Activated T-cell treated with anti-CD3 and anti-CD28 coated beads, Interleukin-2, amount 50 U/mL, for 72 hours (primary cell): ENCODE measurements at regions not wholly inside any gene's neighbourhood (a gene's known extent, or its start where the extent isn't known, plus 50 kb on each side); places are given as distances from the start of the nearest gene placed in this dataset.
"Not testable (repeated sequence)": the region's sequence is repeated elsewhere in the genome, so short reads cannot be mapped to it uniquely, and the experiment has no call there.

Experiments
- ATAC-seq, 2 donors: fragments of 150-1000 bp; cut with Tn5 transposase; replicated peaks in 1 of 2; 2 replicates each; pipeline ENCODE4 v1.10.0; 2021; ENCODE audit warnings: moderate library complexity in 2 of 2, mild to moderate bottlenecking in 1 of 2
- DNase-seq, 2 donors: peaks; one replicate each; pipeline ENCODE4 v3.0.0; 2021 to 2022; ENCODE audit warnings: mixed read lengths in 1 of 2
- H3K27ac Mint-ChIP-seq: one replicate; pipeline ENCODE4 v1.8.0; 2022; ENCODE audit warnings: mild to moderate bottlenecking, moderate library complexity, mixed read lengths
- H3K27me3 Mint-ChIP-seq: one replicate; pipeline ENCODE4 v1.8.0; 2022; ENCODE audit warnings: low read depth, mixed read lengths
- H3K36me3 Mint-ChIP-seq, 2 donors: one replicate each; pipeline ENCODE4 v1.8.0; 2022; ENCODE audit warnings: mixed read lengths in 2 of 2, mild to moderate bottlenecking in 1 of 2; ENCODE audit not compliant: insufficient read depth in 2 of 2
- H3K4me1 Mint-ChIP-seq: one replicate; pipeline ENCODE4 v1.8.0; 2022; ENCODE audit warnings: low read depth, mixed read lengths
- H3K4me3 Mint-ChIP-seq, 2 donors: one replicate each; pipeline ENCODE4 v1.8.0; 2022; ENCODE audit warnings: mild to moderate bottlenecking in 2 of 2, mixed read lengths in 2 of 2, moderate library complexity in 2 of 2
- H3K9me3 Mint-ChIP-seq, 2 donors: one replicate each; pipeline ENCODE4 v1.8.0; 2022; ENCODE audit warnings: mixed read lengths in 2 of 2

DNA sequence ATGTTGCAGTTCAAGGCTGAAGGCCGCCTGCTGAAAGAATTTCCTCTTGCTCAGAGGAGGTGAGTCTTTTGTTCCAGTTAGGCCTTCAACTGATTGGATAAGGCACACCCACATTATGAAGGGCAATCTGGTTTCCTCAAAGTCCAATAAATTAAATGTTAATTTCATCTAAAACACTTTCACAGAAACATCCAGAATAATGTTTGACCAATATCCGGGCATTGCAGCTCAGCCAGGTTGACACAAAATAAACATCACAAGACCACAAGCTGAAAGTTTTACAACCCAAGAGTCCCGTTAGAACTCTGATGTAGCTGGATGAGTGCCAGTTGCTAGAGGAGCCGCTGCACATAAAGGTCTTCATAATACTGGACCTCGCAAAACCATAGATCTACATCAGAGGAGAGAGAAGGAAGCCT is 64.9 kb upstream of the EED start:
- no peak for ATAC-seq
- Mint-ChIP-seq H3K4me3 (no peak overlapping the region), H3K4me1 (peaks cover 10% of the 10 kb centered on the region), H3K27me3 (no peaks in the 10 kb centered on the region), H3K9me3 (peaks cover 2 to 4% of the 10 kb centered on the region in 2 donors), H3K36me3 (peaks cover 4 to 10% of the 10 kb centered on the region in 2 donors), H3K27ac (no peak overlapping the region)
- no peak for DNase-seq

DNA sequence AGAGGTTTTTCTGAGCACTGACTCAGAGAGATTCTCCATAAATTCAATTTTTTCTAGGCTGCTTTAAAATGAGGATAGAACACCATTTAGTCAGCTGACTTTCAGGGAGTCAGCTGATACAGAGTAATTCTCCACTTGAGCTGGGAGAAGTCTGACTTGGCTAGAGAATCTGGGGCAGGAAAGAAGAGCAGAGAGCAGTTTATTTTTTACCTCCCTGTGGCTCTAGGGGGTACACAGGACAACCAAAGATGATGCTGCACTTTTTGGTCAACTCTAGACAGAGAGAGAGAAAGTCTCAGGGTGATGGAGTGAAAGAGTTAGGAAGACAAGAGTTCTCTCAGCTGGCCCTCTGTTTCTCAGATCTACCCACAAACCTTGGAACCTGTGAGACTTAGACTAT is 67.3 kb upstream of the EED start:
- Mint-ChIP-seq H3K36me3 (peaks cover 4 to 10% of the 10 kb centered on the region in 2 donors), H3K4me3 (peak overlapping the region; percentile 27 to 49), H3K27me3 (no peaks in the 10 kb centered on the region), H3K9me3 (peaks cover 2 to 4% of the 10 kb centered on the region in 2 donors), H3K4me1 (peaks cover 10% of the 10 kb centered on the region), H3K27ac (peak overlapping the region; percentile 75)
- DNase-seq (no peak), ATAC-seq (peak in 1 of 2 donors; percentile 4)

DNA sequence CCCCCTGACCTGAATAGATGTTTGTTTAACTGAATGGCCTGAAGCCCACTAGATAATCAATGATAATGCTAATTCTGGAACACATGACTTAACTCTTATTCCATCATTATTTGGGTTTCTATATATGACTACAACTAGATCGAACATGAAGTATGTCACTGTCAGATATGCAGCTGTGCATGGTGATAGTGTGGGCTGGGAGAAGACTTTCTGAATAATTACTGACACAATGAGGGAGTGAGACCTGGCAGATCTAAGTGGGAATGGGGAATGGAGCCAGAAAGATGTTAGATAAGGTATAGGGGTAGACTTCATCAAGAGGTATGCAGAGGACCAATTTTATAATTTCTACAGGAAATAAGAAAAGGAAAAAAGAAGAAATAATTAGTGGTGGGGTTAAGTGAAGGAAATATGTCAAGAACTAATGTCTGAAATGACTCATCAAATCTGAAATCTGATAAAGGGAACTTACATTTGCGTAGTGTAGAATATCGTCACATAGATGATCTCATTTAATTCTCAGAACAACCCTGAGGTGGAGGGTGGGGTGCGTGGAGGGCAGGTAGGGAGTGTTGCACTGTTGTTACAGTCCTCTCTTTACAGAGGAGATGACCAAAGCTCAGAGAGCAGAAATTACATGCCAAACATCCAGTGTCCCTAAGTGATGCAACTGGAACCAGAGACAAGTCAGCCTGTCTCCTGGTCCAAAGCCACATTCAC is 68.2 kb upstream of the EED start:
- no peaks in the 10 kb centered on the region for H3K27me3 Mint-ChIP-seq
- ATAC-seq (peak; percentile 92 to 93), DNase-seq (peak; percentile 78)
- H3K4me1 Mint-ChIP-seq, result peaks cover 10% of the 10 kb centered on the region
- peaks cover 2 to 4% of the 10 kb centered on the region in 2 donors for H3K9me3 Mint-ChIP-seq
- H3K4me3 Mint-ChIP-seq, result peak overlapping the region; percentile 27 to 49
- peaks cover 4 to 10% of the 10 kb centered on the region in 2 donors for H3K36me3 Mint-ChIP-seq
- H3K27ac Mint-ChIP-seq, result peak overlapping the region; percentile 75

DNA sequence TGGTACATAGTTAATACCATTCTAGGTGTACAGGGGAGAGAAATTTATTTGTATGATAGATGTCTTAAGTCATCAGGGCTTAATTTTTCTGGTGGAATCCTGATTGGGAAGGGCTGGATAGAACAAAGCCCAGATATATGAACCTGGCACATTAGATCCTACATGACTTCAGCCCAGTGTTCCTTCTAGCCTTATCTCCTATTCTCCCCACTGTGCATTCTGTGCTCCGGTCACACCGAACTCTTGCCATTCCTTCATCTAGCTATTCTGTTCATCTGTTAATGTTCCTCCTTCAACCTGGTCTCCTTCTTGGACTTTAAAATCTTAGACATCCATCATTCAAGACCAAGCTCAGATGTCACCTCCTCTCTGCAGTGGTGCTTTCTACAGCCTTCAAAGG is 68.9 kb upstream of the EED start:
- Mint-ChIP-seq H3K27ac (peak overlapping the region; percentile 75), H3K27me3 (no peaks in the 10 kb centered on the region), H3K9me3 (peaks cover 2 to 4% of the 10 kb centered on the region in 2 donors), H3K4me1 (peaks cover 10% of the 10 kb centered on the region), H3K36me3 (peaks cover 4 to 10% of the 10 kb centered on the region in 2 donors), H3K4me3 (peak overlapping the region in 1 of 2 donors; percentile 49)
- ATAC-seq (no peak), DNase-seq (no peak)

DNA sequence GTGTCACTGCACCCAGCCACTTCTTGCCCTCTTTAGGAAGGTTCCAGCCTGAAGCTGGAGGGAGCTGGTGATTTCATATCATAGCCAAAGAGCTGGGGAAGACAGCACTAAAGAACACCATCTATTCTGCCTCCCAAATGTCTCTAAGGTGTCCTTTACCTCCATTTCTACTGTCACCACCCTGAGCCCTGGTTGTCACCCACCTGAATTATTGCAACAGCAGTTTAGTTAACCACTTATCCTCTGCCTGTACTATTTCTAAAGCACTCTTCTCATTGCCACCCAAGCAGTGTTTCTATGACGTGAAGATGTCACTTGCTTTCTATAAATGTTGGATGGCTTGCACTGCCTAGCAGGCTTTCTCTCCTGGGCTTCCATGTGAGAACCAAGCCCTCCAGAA is 69.4 kb upstream of the EED start:
- Mint-ChIP-seq H3K4me1 (peaks cover 10% of the 10 kb centered on the region), H3K27ac (no peak overlapping the region), H3K27me3 (no peaks in the 10 kb centered on the region), H3K9me3 (peaks cover 2 to 4% of the 10 kb centered on the region in 2 donors), H3K4me3 (no peak overlapping the region), H3K36me3 (peaks cover 4 to 10% of the 10 kb centered on the region in 2 donors)
- ATAC-seq (no peak), DNase-seq (no peak)

DNA sequence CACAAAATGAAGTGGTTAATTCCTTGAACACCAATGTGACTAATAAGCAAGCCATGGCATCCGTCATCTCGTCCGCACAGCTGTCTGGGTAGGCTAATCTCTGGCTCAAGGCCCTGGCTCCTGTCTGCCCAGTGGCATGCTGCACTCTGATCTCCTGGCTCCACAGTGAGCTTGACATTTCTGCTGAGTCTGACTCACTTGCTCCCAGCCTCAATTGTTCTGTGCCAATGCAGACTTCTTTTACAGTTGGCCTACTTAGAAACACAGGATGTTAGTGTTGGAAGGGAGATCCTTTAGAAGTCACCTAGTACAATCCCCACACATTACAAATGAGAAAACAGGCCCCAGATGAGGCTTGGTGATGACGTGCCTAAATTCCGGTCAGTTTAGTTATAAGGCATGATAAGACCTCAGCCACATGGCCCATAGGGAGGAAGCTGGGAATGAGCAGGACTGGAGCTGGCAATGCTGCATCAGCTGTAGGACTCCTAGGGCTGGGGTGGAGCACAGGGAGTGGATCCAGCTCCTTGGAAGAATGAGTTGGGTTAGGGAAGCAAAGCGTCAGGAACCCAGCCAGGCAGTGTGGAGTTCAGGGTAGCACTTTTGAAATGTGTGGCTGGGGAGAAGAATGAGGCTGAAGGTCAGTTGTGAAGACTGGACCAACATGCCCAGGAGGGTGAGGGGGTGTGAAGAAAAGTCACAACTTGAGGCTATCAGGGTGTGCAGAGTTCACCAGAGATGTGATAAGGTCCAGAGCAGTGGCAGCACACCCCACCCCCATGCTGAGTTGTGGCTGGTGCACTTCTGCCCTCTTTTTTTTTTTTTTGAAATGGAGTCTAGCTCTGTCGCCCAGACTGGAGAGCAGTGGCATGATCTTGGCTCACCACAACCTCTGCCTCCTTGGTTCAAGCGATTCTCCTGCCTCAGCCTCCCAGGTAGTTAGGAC is 70.2 kb upstream of the EED start:
- peaks cover 10% of the 10 kb centered on the region for H3K4me1 Mint-ChIP-seq
- H3K36me3 Mint-ChIP-seq, result peaks cover 3 to 9% of the 10 kb centered on the region in 2 donors
- peaks cover 2 to 3% of the 10 kb centered on the region in 2 donors for H3K9me3 Mint-ChIP-seq
- no peak overlapping the region for H3K4me3 Mint-ChIP-seq
- ATAC-seq (no peak), DNase-seq (no peak)
- H3K27ac Mint-ChIP-seq, result no peak overlapping the region
- no peaks in the 10 kb centered on the region for H3K27me3 Mint-ChIP-seq

DNA sequence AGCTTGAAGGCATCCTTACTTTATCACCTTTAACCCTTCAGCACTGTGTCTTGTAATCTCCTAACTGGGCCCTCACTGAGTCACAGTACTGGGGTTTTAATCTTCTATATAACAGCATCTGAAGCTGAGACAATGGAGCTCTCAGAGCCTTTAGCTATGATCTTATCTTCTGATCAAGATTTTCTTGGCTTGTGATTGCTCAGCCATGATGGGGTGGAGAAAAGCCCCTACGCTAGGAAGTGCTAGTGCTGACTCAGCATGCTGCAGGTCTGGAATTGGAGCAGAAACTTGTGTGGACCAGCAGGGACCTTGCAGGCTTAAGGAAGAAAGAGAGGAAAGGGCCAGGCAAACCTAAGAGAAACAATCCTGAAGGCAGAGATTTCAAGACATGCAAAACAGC is 71.7 kb upstream of the EED start:
- H3K9me3 Mint-ChIP-seq, result no peaks in the 10 kb centered on the region
- no peaks in the 10 kb centered on the region for H3K36me3 Mint-ChIP-seq
- H3K27me3 Mint-ChIP-seq, result no peaks in the 10 kb centered on the region
- H3K27ac Mint-ChIP-seq, result no peak overlapping the region
- ATAC-seq (peak; percentile 36 to 41), DNase-seq (peak in 1 of 2 donors; percentile 14)
- no peak overlapping the region for H3K4me3 Mint-ChIP-seq
- no peaks in the 10 kb centered on the region for H3K4me1 Mint-ChIP-seq

DNA sequence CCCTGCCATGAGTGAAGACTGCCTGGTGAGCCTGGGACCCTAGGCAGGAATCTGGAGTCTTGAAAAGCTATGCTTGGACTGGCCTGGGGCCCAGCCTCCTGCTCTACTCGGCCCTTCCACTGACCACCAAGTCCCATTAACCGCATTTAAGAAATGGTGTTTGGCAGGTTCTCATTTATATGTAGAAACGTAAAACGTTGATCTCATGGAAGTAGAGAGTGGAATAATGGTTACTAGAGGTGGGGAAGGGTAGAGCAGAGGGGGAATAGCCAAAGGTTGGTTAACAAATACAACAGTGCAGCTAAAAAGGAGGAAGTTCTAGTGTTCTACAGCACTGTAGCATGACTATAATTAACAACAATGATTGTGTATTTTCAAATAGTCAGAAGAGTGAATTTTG is 72.9 kb upstream of the EED start:
- ATAC-seq, result no peak
- H3K36me3 Mint-ChIP-seq, result no peaks in the 10 kb centered on the region
- H3K4me3 Mint-ChIP-seq, result no peak overlapping the region
- no peak overlapping the region for H3K27ac Mint-ChIP-seq
- H3K27me3 Mint-ChIP-seq, result no peaks in the 10 kb centered on the region
- DNase-seq, result no peak
- no peaks in the 10 kb centered on the region for H3K9me3 Mint-ChIP-seq
- no peaks in the 10 kb centered on the region for H3K4me1 Mint-ChIP-seq

DNA sequence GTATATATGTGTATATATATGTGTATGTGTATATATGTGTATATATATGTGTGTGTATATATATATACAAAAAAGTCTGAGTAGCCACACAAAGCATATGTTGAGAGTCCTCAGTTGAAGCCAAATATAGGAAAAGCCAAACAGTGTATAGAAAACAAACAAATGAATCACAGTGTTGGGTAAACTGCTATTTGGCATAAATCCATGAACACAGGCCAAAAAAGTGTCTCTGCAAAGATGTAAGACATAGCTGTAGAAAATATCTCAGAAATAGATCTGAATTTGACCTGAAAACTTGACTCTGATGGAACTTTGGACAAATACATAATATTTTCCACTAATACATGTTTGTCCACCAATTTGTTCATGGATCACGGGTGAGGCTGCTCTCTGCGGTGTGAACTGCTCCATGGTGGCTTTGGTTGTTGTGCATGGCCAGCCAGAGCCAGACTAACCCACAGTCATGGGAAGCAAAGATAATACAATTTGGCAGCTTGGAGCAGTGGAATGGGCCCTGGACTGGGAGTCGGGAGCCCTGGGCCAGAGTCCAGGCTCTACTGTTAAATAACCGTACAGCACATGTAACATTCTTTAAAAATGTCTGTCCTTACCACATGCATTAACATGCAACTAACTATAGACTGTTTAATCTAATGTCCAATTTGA is 76.9 kb upstream of the EED start:
- peaks cover 0 to 3% of the 10 kb centered on the region in 2 donors for H3K9me3 Mint-ChIP-seq
- no peaks in the 10 kb centered on the region for H3K36me3 Mint-ChIP-seq
- H3K4me1 Mint-ChIP-seq, result no peaks in the 10 kb centered on the region
- H3K27me3 Mint-ChIP-seq, result peaks cover 7% of the 10 kb centered on the region
- no peak overlapping the region for H3K4me3 Mint-ChIP-seq
- DNase-seq, result no peak
- no peak overlapping the region for H3K27ac Mint-ChIP-seq
- no peak for ATAC-seq

DNA sequence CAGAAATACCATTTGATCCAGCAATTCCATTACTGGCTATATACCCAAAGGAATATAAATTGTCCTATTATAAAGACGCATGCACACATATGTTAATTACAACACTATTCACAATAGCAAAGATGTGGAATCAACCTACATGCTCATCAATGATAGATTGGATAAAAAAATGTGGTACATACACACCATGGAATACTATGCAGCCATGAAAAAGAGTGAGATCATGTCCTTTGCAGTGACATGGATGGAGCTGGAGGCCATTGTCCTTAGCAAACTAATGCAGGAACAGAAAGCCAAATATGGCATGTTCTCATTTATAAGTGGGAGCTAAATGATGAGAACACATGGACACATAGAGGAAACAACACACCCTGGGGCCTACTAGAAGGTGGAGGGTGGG is 78.3 kb upstream of the EED start:
- not testable (repeated sequence) for H3K4me1 Mint-ChIP-seq, H3K27me3 Mint-ChIP-seq, H3K27ac Mint-ChIP-seq, DNase-seq, H3K4me3 Mint-ChIP-seq, H3K9me3 Mint-ChIP-seq, H3K36me3 Mint-ChIP-seq, ATAC-seq

DNA sequence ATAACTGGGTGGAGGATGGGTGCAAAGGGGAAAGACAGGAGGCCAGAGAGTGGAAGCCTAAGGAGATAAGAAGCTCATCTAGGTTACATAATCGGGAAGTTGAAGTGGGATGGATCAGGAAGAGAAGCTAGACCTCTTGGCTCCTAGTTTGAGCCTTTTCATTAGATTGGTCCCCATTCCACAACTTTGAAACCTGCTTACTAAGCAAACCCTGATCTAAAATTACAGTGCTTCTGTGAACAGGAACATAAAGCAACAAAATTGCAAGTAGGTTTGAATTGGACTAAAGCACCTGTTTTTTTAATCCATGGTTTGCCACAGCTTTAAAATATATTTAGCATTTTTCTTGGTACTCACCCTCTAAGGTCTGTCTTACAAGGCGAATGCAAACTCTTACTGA is 80.4 kb upstream of the EED start:
- peaks cover 13% of the 10 kb centered on the region for H3K4me1 Mint-ChIP-seq
- no peaks in the 10 kb centered on the region for H3K36me3 Mint-ChIP-seq
- ATAC-seq, result no peak
- H3K27me3 Mint-ChIP-seq, result peaks cover 7% of the 10 kb centered on the region
- DNase-seq, result no peak
- no peak overlapping the region for H3K4me3 Mint-ChIP-seq
- H3K9me3 Mint-ChIP-seq, result peaks cover 0 to 3% of the 10 kb centered on the region in 2 donors
- no peak overlapping the region for H3K27ac Mint-ChIP-seq

DNA sequence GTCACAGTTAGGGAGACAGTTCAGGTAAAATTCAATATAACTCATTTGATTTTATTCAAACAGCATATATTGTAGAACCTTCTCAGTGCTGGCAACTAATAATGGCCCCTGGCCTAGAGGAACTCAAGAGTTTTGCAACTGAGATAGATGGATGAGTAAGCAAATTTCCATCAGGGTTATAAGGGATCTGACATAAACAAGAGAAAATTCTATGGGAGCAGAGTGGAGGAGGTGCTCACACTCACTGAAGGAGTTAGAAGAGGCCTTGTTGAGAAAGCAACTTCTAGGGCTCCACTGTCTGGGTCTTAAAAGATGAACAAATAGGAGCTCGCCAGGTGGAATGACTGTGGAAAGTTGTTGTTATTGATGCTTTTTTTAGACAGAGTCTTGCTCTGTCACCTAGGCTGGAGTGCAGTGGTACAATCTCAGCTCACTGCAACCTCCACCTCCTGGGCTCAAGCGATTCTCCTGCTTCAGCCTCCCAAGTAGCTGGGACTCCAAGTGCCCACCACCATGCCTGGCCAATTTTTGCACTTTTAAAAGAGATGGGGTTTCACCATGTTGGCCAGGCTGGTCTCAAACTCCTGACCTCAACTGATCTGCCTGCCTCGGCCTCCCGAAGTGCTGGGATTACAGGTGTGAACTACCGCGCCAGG is 81.2 kb upstream of the EED start:
- not testable (repeated sequence) for H3K4me3 Mint-ChIP-seq, H3K27ac Mint-ChIP-seq, H3K27me3 Mint-ChIP-seq, H3K9me3 Mint-ChIP-seq, ATAC-seq, DNase-seq, H3K36me3 Mint-ChIP-seq
- peaks cover 21% of the 10 kb centered on the region for H3K4me1 Mint-ChIP-seq
